ENCODE measurements at regions not wholly inside any gene's neighbourhood (a gene's known extent, or its start where the extent isn't known, plus 50 kb on each side); places are given as distances from the start of the nearest gene placed in this dataset.

- no peak overlapping the region for H3K4me3 ChIP-seq (ENCODE audit: low read depth, low read length)
- no peak for TF ChIP-seq CTCF (IDR thresholded peaks at IDR 0.05; ENCODE audit: low read depth, low read length)
These were observed 90.3 kb upstream of the GK2 start for GRCh38 chr4:79498282-79498681.

GRCh38 chr4:79497001-79497400, 89.0 kb upstream of the GK2 start:
- no peak for TF ChIP-seq CTCF (IDR thresholded peaks at IDR 0.05; ENCODE audit: low read depth, low read length)

GRCh38 chr4:79495447-79495846, 87.4 kb upstream of the GK2 start:
- no peak overlapping the region for H3K4me3 ChIP-seq (ENCODE audit: low read depth, low read length)
- TF ChIP-seq CTCF (IDR thresholded peaks at IDR 0.05; ENCODE audit: low read depth, low read length): no peak

More at GRCh38 chr4:79497001-79497400, 89.0 kb upstream of the GK2 start:
- no peak overlapping the region for H3K4me3 ChIP-seq (ENCODE audit: low read depth, low read length)

- no peak overlapping the region for H3K4me3 ChIP-seq (ENCODE audit: low read depth, low read length)
- TF ChIP-seq CTCF (IDR thresholded peaks at IDR 0.05; ENCODE audit: low read depth, low read length): no peak
These were observed 84.1 kb upstream of the GK2 start for GRCh38 chr4:79492148-79492547.

- H3K4me3 ChIP-seq (ENCODE audit: low read depth, low read length): no peak overlapping the region
- no peak for TF ChIP-seq CTCF (IDR thresholded peaks at IDR 0.05; ENCODE audit: low read depth, low read length)
These were observed 81.5 kb upstream of the GK2 start for GRCh38 chr4:79489506-79489905.

GRCh38 chr4:79476196-79476595, 68.2 kb upstream of the GK2 start:
- TF ChIP-seq CTCF (IDR thresholded peaks at IDR 0.05; ENCODE audit: low read depth, low read length): no peak

GRCh38 chr4:79473439-79473724, 65.4 kb upstream of the GK2 start:
- no peak for TF ChIP-seq CTCF (IDR thresholded peaks at IDR 0.05; ENCODE audit: low read depth, low read length)
- no peak overlapping the region for H3K4me3 ChIP-seq (ENCODE audit: low read depth, low read length)

More at GRCh38 chr4:79476196-79476595, 68.2 kb upstream of the GK2 start:
- H3K4me3 ChIP-seq (ENCODE audit: low read depth, low read length): no peak overlapping the region
